ENCODE measurements at regions not wholly inside any gene's neighbourhood (a gene's known extent, or its start where the extent isn't known, plus 50 kb on each side); places are given as distances from the start of the nearest gene placed in this dataset.

GRCh38 chr2:34353509-34354113 lies 754.5 kb upstream of the FAM98A start:
- H3K4me3 Mint-ChIP-seq = no peak overlapping the region
- intact Hi-C loops (cut with micrococcal nuclease) = no loop called here
- no peak for TF ChIP-seq CTCF (IDR thresholded peaks at IDR 0.05)
- 100% methylated on average over 1 of the region's 2 CpGs for WGBS (ENCODE audit: insufficient coverage)
- Histone ChIP-seq H3K4me3 (replicated peaks in 1 of 3; ENCODE audit: low read depth in 2 of 3, low read length in 3 of 3) (no peak overlapping the region), H4K20me1 (ENCODE audit: insufficient read depth, low read length) (no peaks in the 10 kb centered on the region), H3K4me1 (ENCODE audit: control insufficient read depth in 1 of 2, insufficient read depth in 2 of 2, low read length in 2 of 2) (no peaks in the 10 kb centered on the region), H3K27ac (ENCODE audit: low read depth in 1 of 2, low read length in 2 of 2) (no peak overlapping the region), H3K9ac (ENCODE audit: insufficient read depth, low read length, poor library complexity, severe bottlenecking) (no peak overlapping the region), H2AFZ (ENCODE audit: insufficient read depth, low read depth, low read length, poor library complexity, severe bottlenecking) (no peak overlapping the region), H3K4me2 (replicated peaks; ENCODE audit: extremely low read depth, low read length, poor library complexity, severe bottlenecking) (no peak overlapping the region), H3K79me2 (ENCODE audit: insufficient read depth, low read length) (no peaks in the 10 kb centered on the region), H3K36me3 (replicated peaks in 1 of 2; ENCODE audit: control insufficient read depth in 1 of 2, insufficient read depth in 2 of 2, low read length in 2 of 2) (no peaks in the 10 kb centered on the region), H3K27me3 (ENCODE audit: control insufficient read depth in 2 of 2, insufficient read depth in 2 of 2, low read length in 2 of 2) (no peaks in the 10 kb centered on the region), H3K9me3 (replicated peaks in 1 of 2; ENCODE audit: control insufficient read depth in 1 of 2, insufficient read depth in 1 of 2, low read length in 2 of 2) (no peaks in the 10 kb centered on the region)
- H3K4me1 Mint-ChIP-seq = no peaks in the 10 kb centered on the region
- DNase-seq = no peak
- H3K9me3 Mint-ChIP-seq = peaks cover 0 to 5% (median 2%) of the 10 kb centered on the region in 7 donors
- H3K36me3 Mint-ChIP-seq = no peaks in the 10 kb centered on the region
- H3K27ac Mint-ChIP-seq = no peak overlapping the region
- no peaks in the 10 kb centered on the region for H3K27me3 Mint-ChIP-seq (ENCODE audit: low read depth in 3 of 3)

GRCh38 chr2:34349527-34349926 lies 750.4 kb upstream of the FAM98A start:
- Histone ChIP-seq H3K27ac (ENCODE audit: low read depth in 1 of 2, low read length in 2 of 2) (no peak overlapping the region), H3K9ac (ENCODE audit: insufficient read depth, low read length, poor library complexity, severe bottlenecking) (no peak overlapping the region), H2AFZ (ENCODE audit: insufficient read depth, low read depth, low read length, poor library complexity, severe bottlenecking) (no peak overlapping the region), H3K4me3 (replicated peaks in 1 of 3; ENCODE audit: low read depth in 2 of 3, low read length in 3 of 3) (no peak overlapping the region), H3K36me3 (replicated peaks in 1 of 2; ENCODE audit: control insufficient read depth in 1 of 2, insufficient read depth in 2 of 2, low read length in 2 of 2) (no peaks in the 10 kb centered on the region), H3K4me2 (replicated peaks; ENCODE audit: extremely low read depth, low read length, poor library complexity, severe bottlenecking) (no peak overlapping the region), H3K4me1 (ENCODE audit: control insufficient read depth in 1 of 2, insufficient read depth in 2 of 2, low read length in 2 of 2) (no peaks in the 10 kb centered on the region), H3K9me3 (replicated peaks in 1 of 2; ENCODE audit: control insufficient read depth in 1 of 2, insufficient read depth in 1 of 2, low read length in 2 of 2) (no peaks in the 10 kb centered on the region), H3K27me3 (ENCODE audit: control insufficient read depth in 2 of 2, insufficient read depth in 2 of 2, low read length in 2 of 2) (no peaks in the 10 kb centered on the region), H4K20me1 (ENCODE audit: insufficient read depth, low read length) (no peaks in the 10 kb centered on the region), H3K79me2 (ENCODE audit: insufficient read depth, low read length) (no peaks in the 10 kb centered on the region)
- H3K9me3 Mint-ChIP-seq = peaks cover 0 to 8% (median 2%) of the 10 kb centered on the region in 7 donors
- no CpG with 5 or more reads among the region's 1 CpG for WGBS (ENCODE audit: insufficient coverage)
- no peaks in the 10 kb centered on the region for H3K36me3 Mint-ChIP-seq
- no peak overlapping the region for H3K27ac Mint-ChIP-seq
- no peak for DNase-seq
- intact Hi-C loops (cut with micrococcal nuclease) = no loop called here
- no peaks in the 10 kb centered on the region for H3K4me1 Mint-ChIP-seq
- no peak for TF ChIP-seq CTCF (IDR thresholded peaks at IDR 0.05)
- H3K4me3 Mint-ChIP-seq = no peak overlapping the region
- no peaks in the 10 kb centered on the region for H3K27me3 Mint-ChIP-seq (ENCODE audit: low read depth in 3 of 3)

Data from CD14-positive monocyte (primary cell).